ENCODE measurements at regions not wholly inside any gene's neighbourhood (a gene's known extent, or its start where the extent isn't known, plus 50 kb on each side); places are given as distances from the start of the nearest gene placed in this dataset.
A peak's percentile ranks its signal among the peaks of the same experiment; 100 is the strongest.

DNA sequence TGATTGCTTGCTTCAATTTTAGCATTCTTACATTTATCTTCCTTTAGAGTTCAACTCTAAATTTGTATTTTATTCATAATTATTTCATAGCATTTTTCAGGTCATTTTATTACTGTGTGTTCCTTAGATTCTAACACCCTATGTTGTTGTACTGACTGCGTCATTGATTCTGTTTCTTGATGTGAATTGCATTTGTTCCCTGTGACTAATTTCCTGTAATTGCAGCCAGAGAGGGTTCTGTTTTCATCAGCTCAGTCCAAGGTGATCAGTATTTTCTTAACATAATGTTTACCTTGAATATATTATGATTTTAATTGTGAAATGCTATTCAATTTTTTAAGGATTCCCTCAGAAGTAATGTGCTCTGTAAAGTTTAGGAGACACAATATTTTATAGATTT, 970.2 kb upstream of the PIK3C3 start:
- peak; percentile 3 for DNase-seq (ENCODE audit: low spot score)
- POLR2A ChIA-PET (ENCODE audit: low non-redundant PET), result no interaction called here
- CTCF ChIA-PET, result no interaction called here
- TF ChIP-seq, protein P1, sequence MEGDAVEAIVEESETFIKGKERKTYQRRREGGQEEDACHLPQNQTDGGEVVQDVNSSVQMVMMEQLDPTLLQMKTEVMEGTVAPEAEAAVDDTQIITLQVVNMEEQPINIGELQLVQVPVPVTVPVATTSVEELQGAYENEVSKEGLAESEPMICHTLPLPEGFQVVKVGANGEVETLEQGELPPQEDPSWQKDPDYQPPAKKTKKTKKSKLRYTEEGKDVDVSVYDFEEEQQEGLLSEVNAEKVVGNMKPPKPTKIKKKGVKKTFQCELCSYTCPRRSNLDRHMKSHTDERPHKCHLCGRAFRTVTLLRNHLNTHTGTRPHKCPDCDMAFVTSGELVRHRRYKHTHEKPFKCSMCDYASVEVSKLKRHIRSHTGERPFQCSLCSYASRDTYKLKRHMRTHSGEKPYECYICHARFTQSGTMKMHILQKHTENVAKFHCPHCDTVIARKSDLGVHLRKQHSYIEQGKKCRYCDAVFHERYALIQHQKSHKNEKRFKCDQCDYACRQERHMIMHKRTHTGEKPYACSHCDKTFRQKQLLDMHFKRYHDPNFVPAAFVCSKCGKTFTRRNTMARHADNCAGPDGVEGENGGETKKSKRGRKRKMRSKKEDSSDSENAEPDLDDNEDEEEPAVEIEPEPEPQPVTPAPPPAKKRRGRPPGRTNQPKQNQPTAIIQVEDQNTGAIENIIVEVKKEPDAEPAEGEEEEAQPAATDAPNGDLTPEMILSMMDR (conservative IDR thresholded peaks at IDR 0.05; ENCODE audit: low read depth), result no peak
- no peak overlapping the region for H3K27ac ChIP-seq

DNA sequence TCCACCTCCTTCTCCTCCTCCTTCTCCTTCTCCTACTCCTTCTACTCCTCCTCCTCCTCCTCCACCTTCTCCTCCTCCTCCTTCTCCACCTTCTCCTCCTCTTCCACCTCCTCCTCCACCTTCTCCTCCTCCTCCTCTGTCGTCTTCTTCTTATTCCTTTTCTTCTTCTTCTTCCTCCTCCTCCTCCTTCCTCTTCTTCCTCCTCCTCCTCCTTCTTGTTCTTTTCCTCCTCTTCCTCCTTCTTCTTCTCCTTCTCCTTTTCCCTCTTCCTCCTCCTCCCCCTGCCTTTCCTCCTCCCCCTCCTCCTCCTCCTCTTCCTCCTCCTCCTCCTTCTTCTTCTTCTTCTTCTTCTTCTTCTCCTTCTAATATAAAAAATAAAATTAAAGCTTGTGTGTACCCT, 971.2 kb upstream of the PIK3C3 start:
- no peak for DNase-seq (ENCODE audit: low spot score)
- CTCF ChIA-PET, result interaction anchor here (0.5 to 0.6 kb wide), 2 partner anchors 540 to 1304 kb away, joined by 5 to 7 read pairs; no protein-coding TSS in a partner anchor
- TF ChIP-seq, protein P1 (conservative IDR thresholded peaks at IDR 0.05; ENCODE audit: low read depth), result no peak
- POLR2A ChIA-PET (ENCODE audit: low non-redundant PET), result no interaction called here
- no peak overlapping the region for H3K27ac ChIP-seq

DNA sequence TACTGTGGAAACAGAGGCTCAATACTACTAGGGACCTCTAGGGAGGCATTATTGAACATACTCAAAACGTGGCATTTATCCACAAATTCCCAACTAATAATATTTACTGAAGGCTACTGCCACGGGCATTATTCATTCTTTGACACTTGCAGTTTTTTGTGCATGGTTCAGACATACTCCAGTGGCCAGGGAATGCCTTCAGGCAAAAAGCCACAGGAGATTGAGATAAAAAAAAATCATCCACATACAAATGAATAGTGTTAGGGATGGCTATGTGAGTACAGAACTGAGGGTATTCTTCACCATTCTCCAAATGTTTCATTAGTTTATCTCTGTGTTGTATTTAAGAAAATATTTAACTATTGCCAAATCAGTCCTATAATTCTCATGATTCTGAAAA, 974.9 kb upstream of the PIK3C3 start:
- TF ChIP-seq, protein P1 (conservative IDR thresholded peaks at IDR 0.05; ENCODE audit: low read depth), result no peak
- CTCF ChIA-PET, result no interaction called here
- no peak overlapping the region for H3K27ac ChIP-seq
- POLR2A ChIA-PET (ENCODE audit: low non-redundant PET), result no interaction called here
- DNase-seq (ENCODE audit: low spot score), result no peak

DNA sequence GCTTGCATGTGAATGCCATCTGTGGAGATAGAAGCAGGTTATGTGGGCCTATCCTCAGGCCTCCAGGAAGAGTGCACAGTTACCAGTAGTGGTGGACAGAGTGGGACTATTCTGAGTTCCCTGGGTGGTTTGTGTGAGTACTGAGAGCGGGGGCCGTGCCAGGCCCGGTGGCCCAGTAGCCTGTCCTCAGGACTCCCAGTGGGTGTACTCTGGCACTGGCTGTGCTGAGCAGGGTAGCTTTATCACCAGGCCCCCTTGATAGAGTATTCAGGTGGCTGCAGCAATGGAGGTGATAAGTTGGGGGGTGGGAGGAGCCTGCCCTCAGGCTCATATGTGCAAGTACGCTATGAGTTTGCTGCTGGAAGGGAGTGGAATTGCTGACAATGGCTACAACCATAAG, 979.0 kb upstream of the PIK3C3 start:
- CTCF ChIA-PET, result no interaction called here
- no peak overlapping the region for H3K27ac ChIP-seq
- POLR2A ChIA-PET (ENCODE audit: low non-redundant PET), result no interaction called here
- TF ChIP-seq, protein P1 (conservative IDR thresholded peaks at IDR 0.05; ENCODE audit: low read depth), result no peak
- no peak for DNase-seq (ENCODE audit: low spot score)

DNA sequence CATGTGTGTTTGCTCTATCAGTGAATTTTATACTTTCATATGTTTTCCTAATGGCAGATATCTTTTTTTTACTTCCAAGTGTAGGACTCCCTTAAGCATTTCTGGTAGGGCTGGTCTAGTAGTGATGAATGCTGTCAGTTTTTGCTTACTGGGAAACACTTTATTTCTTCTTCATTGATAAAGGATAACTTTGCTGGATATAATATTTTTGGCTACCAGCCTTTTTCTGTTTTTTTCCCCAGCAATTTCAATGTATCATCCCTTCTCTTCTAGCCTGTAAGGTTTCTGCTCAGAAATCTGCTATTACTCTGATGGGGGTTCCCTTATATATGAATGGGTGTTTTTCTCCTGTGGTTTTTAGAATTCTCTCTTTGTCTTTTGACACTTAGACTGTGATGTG, 980.6 kb upstream of the PIK3C3 start:
- POLR2A ChIA-PET (ENCODE audit: low non-redundant PET), result no interaction called here
- CTCF ChIA-PET, result no interaction called here
- TF ChIP-seq, protein P1 (conservative IDR thresholded peaks at IDR 0.05; ENCODE audit: low read depth), result no peak
- DNase-seq (ENCODE audit: low spot score), result no peak
- H3K27ac ChIP-seq, result no peak overlapping the region

DNA sequence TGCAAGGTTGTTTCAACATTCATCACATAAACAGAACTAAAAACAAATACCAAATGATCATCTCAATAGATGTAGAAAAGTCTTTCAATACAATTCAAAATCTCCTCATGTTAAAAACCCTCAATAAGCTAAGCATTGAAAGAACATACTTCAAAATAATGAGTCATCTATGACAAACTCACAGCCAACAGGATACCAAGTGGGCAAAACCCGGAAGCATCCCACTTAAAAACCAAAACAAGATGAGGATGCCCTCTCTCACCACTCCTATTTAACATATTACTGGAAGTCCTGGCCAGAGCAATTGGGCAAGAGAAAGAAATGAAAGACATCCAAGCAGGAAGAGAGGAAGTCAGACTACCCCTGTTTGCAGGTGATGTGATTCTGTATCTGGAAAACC, 992.2 kb upstream of the PIK3C3 start:
- TF ChIP-seq, protein P1 (conservative IDR thresholded peaks at IDR 0.05; ENCODE audit: low read depth), result no peak
- CTCF ChIA-PET, result no interaction called here
- DNase-seq (ENCODE audit: low spot score), result no peak
- no peak overlapping the region for H3K27ac ChIP-seq
- POLR2A ChIA-PET (ENCODE audit: low non-redundant PET), result no interaction called here

DNA sequence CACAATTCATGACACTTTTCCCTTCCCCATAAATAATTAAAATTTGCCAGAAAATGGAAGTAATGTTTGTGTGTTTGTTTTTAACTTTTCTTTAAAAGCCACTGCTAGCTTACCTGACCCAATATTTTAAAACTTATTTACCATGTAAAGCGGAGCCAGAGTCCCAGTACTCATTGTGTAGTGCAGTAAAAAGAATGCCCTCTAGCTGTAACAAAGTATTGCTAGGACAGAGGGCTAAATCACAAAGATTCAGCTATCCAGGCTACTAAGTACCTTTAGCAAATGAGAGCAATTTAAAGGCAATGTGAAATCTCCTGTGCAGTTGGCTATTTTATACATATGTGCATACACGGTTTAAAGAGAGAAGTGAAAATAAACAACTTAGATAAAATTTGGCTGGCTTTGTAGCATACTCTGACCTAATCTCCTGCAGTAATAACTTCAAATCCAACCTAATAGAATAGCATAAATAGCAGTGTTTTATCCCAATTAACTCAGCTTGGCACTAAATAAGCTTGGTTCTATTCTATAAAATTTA, 997.4 kb upstream of the PIK3C3 start:
- CTCF ChIA-PET, result no interaction called here
- H3K27ac ChIP-seq, result no peak overlapping the region
- DNase-seq (ENCODE audit: low spot score), result no peak
- POLR2A ChIA-PET (ENCODE audit: low non-redundant PET), result no interaction called here
- TF ChIP-seq, protein P1 (conservative IDR thresholded peaks at IDR 0.05; ENCODE audit: low read depth), result no peak

All from RWPE1 (cell line).